Endothelial cell of umbilical vein (primary cell): ENCODE measurements at regions not wholly inside any gene's neighbourhood (a gene's known extent, or its start where the extent isn't known, plus 50 kb on each side); places are given as distances from the start of the nearest gene placed in this dataset.

Experiments
- JUN ChIP-seq: IDR thresholded peaks from 2 replicates; pipeline ENCODE4 v1.6.1; 2011; ENCODE audit warnings: borderline replicate concordance, low read depth; ENCODE audit not compliant: insufficient read length, insufficient read depth
- TF ChIP-seq, protein P1 (sequence below), 2 donors: IDR thresholded peaks; 1 replicate in 1 of 2; 2 replicates in 1 of 2; pipeline ENCODE4 v1.5.1; 2011; ENCODE audit warnings: low read length in 2 of 2, mild to moderate bottlenecking in 2 of 2, moderate library complexity in 2 of 2, control low read depth in 1 of 2, inconsistent platforms in 1 of 2, low read depth in 1 of 2; ENCODE audit not compliant: insufficient read depth in 1 of 2; ENCODE audit errors: extremely low read depth in 1 of 2

DNA sequence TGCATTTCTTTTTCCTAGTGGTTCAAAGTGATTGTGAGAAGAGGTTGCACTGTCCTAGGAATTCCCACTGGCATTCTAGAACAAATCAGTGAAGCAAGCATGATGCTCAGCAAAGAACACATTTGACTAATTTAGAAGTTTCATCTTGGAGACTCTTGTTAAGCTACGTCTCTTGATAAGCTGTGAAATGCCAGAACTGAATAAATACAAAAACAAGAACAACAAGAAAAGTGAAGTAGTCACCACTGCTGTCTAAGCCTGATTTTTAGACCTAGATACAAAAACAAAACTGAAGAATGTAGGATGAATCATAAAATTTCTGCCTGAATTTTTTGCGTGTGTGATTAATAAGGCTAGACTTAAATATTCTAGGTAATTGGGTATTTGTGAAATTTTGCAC is 1162.4 kb downstream of the TUSC7 start:
- TF ChIP-seq, protein P1, sequence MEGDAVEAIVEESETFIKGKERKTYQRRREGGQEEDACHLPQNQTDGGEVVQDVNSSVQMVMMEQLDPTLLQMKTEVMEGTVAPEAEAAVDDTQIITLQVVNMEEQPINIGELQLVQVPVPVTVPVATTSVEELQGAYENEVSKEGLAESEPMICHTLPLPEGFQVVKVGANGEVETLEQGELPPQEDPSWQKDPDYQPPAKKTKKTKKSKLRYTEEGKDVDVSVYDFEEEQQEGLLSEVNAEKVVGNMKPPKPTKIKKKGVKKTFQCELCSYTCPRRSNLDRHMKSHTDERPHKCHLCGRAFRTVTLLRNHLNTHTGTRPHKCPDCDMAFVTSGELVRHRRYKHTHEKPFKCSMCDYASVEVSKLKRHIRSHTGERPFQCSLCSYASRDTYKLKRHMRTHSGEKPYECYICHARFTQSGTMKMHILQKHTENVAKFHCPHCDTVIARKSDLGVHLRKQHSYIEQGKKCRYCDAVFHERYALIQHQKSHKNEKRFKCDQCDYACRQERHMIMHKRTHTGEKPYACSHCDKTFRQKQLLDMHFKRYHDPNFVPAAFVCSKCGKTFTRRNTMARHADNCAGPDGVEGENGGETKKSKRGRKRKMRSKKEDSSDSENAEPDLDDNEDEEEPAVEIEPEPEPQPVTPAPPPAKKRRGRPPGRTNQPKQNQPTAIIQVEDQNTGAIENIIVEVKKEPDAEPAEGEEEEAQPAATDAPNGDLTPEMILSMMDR (IDR thresholded peaks at IDR 0.05; ENCODE audit: extremely low read depth in 1 of 2, insufficient read depth in 1 of 2, low read depth in 1 of 2, low read length in 2 of 2): no peak
- TF ChIP-seq JUN: no peak
